OCI-LY1 (cell line): ENCODE measurements at regions not wholly inside any gene's neighbourhood (a gene's known extent, or its start where the extent isn't known, plus 50 kb on each side); places are given as distances from the start of the nearest gene placed in this dataset.

Experiments
- H2AFZ ChIP-seq: fragments of 200-600 bp; sonication (generic), shearing (Covaris generic); 2 replicates; pipeline ENCODE4 v1.6.0; 2014; ENCODE audit warnings: antibody characterized with exemption, mild to moderate bottlenecking, low read length
- H3F3A ChIP-seq: fragments of 200-600 bp; sonication (generic), shearing (Covaris generic); 2 replicates; pipeline ENCODE4 v1.6.0; 2014; ENCODE audit warnings: mild to moderate bottlenecking, antibody characterized with exemption, low read length, moderate library complexity; ENCODE audit not compliant: insufficient read depth
- H3K27ac ChIP-seq: fragments of 200-600 bp; sonication (generic); 2 replicates; pipeline ENCODE4 v1.5.1; 2014; ENCODE audit warnings: low read length, mixed run types, mild to moderate bottlenecking, low read depth; ENCODE audit not compliant: poor library complexity, severe bottlenecking
- H3K27me3 ChIP-seq: fragments of 200-600 bp; sonication (generic); 2 replicates; pipeline ENCODE4 v1.6.0; 2014; ENCODE audit warnings: antibody characterized with exemption, mild to moderate bottlenecking, low read length, moderate library complexity; ENCODE audit not compliant: insufficient read depth
- H3K36me3 ChIP-seq: fragments of 200-600 bp; sonication (generic); 2 replicates; pipeline ENCODE4 v1.6.1; 2014; ENCODE audit warnings: mild to moderate bottlenecking, antibody characterized with exemption, low read length, moderate library complexity, mixed read lengths; ENCODE audit not compliant: insufficient read depth
- H3K4me1 ChIP-seq: fragments of 200-600 bp; sonication (generic); 2 replicates; pipeline ENCODE4 v1.5.1; 2014; ENCODE audit warnings: mild to moderate bottlenecking, low read length, moderate library complexity; ENCODE audit not compliant: insufficient read depth, severe bottlenecking
- H3K4me2 ChIP-seq: fragments of 200-600 bp; sonication (generic), shearing (Covaris generic); 2 replicates; pipeline ENCODE4 v1.6.1; 2014; ENCODE audit warnings: low read length
- H3K4me3 ChIP-seq: fragments of 200-600 bp; sonication (generic); 2 replicates; pipeline ENCODE4 v1.5.1; 2014; ENCODE audit warnings: low read length, low read depth, mild to moderate bottlenecking, mixed read lengths; ENCODE audit not compliant: poor library complexity, severe bottlenecking
- H3K79me2 ChIP-seq: fragments of 200-600 bp; shearing (Covaris generic); 2 replicates; pipeline ENCODE4 v1.6.1; 2016; ENCODE audit warnings: mixed run types, low read length, mixed read lengths; ENCODE audit not compliant: insufficient read depth
- H3K9ac ChIP-seq: fragments of 200-600 bp; sonication (generic), shearing (Covaris generic); 2 replicates; pipeline ENCODE4 v1.6.1; 2014; ENCODE audit warnings: mild to moderate bottlenecking, low read length, mixed read lengths
- H3K9me2 ChIP-seq: fragments of 200-600 bp; sonication (generic), shearing (Covaris generic); 2 replicates; pipeline ENCODE4 v1.6.1; 2014; ENCODE audit warnings: low read depth, mild to moderate bottlenecking, low read length, mixed read lengths
- H3K9me3 ChIP-seq: fragments of 200-600 bp; shearing (Covaris generic); 2 replicates; pipeline ENCODE4 v1.6.1; 2014; ENCODE audit warnings: low read length, mixed read lengths
- H4K20me1 ChIP-seq: fragments of 200-600 bp; sonication (generic), shearing (Covaris generic); 2 replicates; pipeline ENCODE4 v1.6.0; 2016; ENCODE audit warnings: mild to moderate bottlenecking, low read length; ENCODE audit not compliant: insufficient read depth
- EZH2 ChIP-seq: fragments of 200-600 bp; sonication (generic), shearing (Covaris generic); IDR thresholded peaks from 2 replicates; pipeline ENCODE4 v1.8.0; 2017; ENCODE audit warnings: borderline replicate concordance, mixed run types, mild to moderate bottlenecking, antibody characterized with exemption, low read length, moderate library complexity, mixed read lengths
- TF ChIP-seq, protein P1 (sequence below): fragments of 200-600 bp; sonication (generic), shearing (Covaris generic); IDR thresholded peaks from 2 replicates; pipeline ENCODE4 v1.5.1; 2017; ENCODE audit warnings: mild to moderate bottlenecking, antibody characterized with exemption, low read length, moderate library complexity, mixed read lengths

DNA sequence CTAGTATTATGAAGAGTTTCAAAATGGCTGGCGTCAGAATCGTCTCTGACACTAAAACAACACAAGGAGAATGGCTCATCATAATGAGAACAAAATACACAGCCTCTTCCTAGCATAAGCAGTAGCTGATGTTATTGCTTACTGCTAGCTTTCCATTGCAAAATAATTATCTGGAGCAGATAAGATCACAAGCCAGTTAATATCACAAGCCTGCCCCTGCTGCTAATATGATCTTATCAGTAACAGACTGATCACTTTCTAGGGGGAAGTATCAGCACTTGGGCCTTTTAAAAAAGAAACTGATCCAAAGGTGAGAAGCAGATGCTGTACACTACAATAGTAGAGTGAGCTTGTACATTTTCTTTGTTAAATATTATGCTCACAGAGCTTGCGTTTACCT lies 554.8 kb upstream of the PABPC4L start:
- H3K27ac ChIP-seq = no peak overlapping the region
- H2AFZ ChIP-seq = peak overlapping the region; percentile 95; the same call in 1 of the 2 replicates
- no peak overlapping the region for H3K4me3 ChIP-seq
- no peaks in the 10 kb centered on the region for H3K36me3 ChIP-seq
- no peaks in the 10 kb centered on the region for H3K27me3 ChIP-seq
- H3F3A ChIP-seq = no peaks in the 10 kb centered on the region
- H3K4me2 ChIP-seq = no peak overlapping the region
- H3K9me3 ChIP-seq = no peaks in the 10 kb centered on the region
- no peaks in the 10 kb centered on the region for H3K9me2 ChIP-seq
- TF ChIP-seq, protein P1, sequence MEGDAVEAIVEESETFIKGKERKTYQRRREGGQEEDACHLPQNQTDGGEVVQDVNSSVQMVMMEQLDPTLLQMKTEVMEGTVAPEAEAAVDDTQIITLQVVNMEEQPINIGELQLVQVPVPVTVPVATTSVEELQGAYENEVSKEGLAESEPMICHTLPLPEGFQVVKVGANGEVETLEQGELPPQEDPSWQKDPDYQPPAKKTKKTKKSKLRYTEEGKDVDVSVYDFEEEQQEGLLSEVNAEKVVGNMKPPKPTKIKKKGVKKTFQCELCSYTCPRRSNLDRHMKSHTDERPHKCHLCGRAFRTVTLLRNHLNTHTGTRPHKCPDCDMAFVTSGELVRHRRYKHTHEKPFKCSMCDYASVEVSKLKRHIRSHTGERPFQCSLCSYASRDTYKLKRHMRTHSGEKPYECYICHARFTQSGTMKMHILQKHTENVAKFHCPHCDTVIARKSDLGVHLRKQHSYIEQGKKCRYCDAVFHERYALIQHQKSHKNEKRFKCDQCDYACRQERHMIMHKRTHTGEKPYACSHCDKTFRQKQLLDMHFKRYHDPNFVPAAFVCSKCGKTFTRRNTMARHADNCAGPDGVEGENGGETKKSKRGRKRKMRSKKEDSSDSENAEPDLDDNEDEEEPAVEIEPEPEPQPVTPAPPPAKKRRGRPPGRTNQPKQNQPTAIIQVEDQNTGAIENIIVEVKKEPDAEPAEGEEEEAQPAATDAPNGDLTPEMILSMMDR = no peak
- TF ChIP-seq EZH2 = no peak
- no peaks in the 10 kb centered on the region for H3K4me1 ChIP-seq
- no peak overlapping the region for H3K9ac ChIP-seq
- H3K79me2 ChIP-seq = no peaks in the 10 kb centered on the region
- no peaks in the 10 kb centered on the region for H4K20me1 ChIP-seq

DNA sequence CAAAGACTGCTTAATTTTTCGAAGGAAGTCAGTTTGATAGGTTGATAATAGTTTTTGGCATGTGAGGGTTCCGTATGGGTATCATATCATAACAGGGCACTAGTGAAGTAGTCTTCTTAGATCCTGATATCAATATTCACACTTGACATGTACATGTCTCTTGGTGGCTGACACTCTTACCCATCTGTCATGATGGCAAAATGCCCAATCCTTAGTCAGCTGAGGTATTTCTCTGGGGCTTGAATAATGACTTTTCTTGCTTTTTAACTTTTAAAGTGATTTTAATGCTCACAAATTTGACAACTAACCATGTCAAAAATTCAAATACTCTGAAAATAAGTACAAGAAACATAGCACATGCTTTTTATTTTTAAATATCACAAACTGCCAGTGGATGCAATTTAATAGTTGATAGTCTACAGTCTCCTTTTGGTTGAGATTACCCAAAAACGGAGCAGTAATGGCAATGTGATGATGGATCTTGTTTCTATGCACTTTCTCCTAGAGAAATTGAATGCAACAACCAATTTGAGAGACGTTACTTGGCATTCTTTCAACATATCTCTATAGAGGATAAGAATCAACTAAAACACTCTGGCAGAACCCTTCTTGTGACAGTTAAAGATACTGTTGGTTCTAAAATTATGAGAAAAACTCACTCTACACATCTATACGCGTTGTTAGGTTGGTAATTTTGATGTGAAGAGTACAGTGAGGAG lies 552.9 kb upstream of the PABPC4L start:
- H3F3A ChIP-seq = no peaks in the 10 kb centered on the region
- no peaks in the 10 kb centered on the region for H3K4me1 ChIP-seq
- H3K4me3 ChIP-seq = no peak overlapping the region
- TF ChIP-seq, protein P1 = no peak
- TF ChIP-seq EZH2 = no peak
- H3K36me3 ChIP-seq = no peaks in the 10 kb centered on the region
- H3K4me2 ChIP-seq = no peak overlapping the region
- no peak overlapping the region for H3K9ac ChIP-seq
- no peaks in the 10 kb centered on the region for H3K27me3 ChIP-seq
- H2AFZ ChIP-seq = no peak overlapping the region
- no peak overlapping the region for H3K27ac ChIP-seq
- no peaks in the 10 kb centered on the region for H3K79me2 ChIP-seq
- no peaks in the 10 kb centered on the region for H3K9me2 ChIP-seq
- H4K20me1 ChIP-seq = no peaks in the 10 kb centered on the region
- no peaks in the 10 kb centered on the region for H3K9me3 ChIP-seq

DNA sequence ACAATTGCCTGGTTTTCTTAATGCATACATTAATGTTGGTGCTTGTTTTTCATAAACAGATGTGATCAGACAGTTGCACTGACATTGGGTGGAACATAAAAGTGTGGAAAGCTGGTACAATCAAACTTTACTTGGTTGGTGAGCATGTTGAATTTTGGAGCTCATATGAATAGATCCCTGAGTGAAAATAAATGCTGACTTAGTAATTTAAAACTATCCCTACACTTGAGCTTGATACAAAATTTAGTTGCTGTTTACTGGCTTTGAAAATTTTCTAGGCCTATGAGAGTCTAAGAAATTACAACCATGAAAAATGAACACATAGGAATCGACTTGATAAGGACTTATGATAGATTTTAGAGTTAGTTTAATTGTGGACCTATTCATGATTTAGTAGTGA lies 551.8 kb upstream of the PABPC4L start:
- Histone ChIP-seq H2AFZ (no peak overlapping the region), H3K9ac (no peak overlapping the region), H3K9me2 (no peaks in the 10 kb centered on the region), H3K4me1 (no peaks in the 10 kb centered on the region), H4K20me1 (no peaks in the 10 kb centered on the region), H3K9me3 (no peaks in the 10 kb centered on the region), H3K4me2 (no peak overlapping the region), H3K27ac (no peak overlapping the region), H3K36me3 (no peaks in the 10 kb centered on the region), H3K4me3 (no peak overlapping the region), H3F3A (no peaks in the 10 kb centered on the region), H3K79me2 (no peaks in the 10 kb centered on the region), H3K27me3 (no peaks in the 10 kb centered on the region)
- TF ChIP-seq EZH2 = no peak
- TF ChIP-seq, protein P1 = no peak
